ENCODE measurements at regions not wholly inside any gene's neighbourhood (a gene's known extent, or its start where the extent isn't known, plus 50 kb on each side); places are given as distances from the start of the nearest gene placed in this dataset.
A peak's percentile ranks its signal among the peaks of the same experiment; 100 is the strongest.

DNA sequence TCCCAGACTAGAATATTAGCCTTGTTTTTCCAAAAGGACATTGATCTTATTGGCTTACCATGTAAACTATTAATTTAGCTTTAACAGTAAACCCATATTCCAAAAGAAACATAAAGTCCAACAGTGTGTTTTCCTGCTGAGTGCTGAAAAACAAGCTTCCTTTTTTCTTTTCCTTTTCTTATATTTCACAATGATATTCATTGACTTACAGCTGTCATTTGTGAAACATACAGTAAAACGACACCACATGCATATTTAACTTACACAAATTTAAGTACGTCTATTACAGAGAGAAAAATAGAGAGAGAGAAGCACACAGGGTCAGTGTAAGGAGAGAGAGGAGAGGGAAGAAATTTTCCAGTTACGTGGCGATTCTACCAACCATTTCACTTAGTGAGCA lies 543.9 kb upstream of the JARID2 start:
- TF ChIP-seq, protein P1, sequence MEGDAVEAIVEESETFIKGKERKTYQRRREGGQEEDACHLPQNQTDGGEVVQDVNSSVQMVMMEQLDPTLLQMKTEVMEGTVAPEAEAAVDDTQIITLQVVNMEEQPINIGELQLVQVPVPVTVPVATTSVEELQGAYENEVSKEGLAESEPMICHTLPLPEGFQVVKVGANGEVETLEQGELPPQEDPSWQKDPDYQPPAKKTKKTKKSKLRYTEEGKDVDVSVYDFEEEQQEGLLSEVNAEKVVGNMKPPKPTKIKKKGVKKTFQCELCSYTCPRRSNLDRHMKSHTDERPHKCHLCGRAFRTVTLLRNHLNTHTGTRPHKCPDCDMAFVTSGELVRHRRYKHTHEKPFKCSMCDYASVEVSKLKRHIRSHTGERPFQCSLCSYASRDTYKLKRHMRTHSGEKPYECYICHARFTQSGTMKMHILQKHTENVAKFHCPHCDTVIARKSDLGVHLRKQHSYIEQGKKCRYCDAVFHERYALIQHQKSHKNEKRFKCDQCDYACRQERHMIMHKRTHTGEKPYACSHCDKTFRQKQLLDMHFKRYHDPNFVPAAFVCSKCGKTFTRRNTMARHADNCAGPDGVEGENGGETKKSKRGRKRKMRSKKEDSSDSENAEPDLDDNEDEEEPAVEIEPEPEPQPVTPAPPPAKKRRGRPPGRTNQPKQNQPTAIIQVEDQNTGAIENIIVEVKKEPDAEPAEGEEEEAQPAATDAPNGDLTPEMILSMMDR (IDR thresholded peaks at IDR 0.05) = no peak
- 87 to 90% methylated on average over 4 of the region's 4 CpGs for WGBS, 2 donors

DNA sequence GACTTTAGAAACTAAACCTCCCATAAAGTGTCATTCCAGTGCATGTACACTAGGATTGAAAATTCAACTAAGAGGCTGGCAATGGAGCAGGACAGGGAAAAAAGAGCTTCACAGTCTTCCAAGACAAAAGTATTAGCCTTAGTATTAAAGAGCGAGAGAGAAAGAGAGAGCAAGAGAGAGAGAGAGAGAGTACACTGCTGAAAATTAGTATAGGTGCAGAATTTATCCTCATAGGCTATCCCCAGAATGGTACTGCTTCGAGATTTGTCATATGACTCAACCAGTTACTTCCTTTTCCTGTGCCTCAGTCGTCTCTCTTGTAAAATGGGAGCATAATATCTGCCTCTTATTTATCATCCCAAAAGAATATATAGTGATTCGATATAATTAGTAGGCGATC lies 543.2 kb upstream of the JARID2 start:
- TF ChIP-seq, protein P1 (IDR thresholded peaks at IDR 0.05) = no peak
- H3K27me3 ChIP-seq = no peaks in the 10 kb centered on the region
- ATAC-seq (no peak), DNase-seq (no peak)
- H3K4me1 ChIP-seq = peaks cover 4 to 42% (median 22%) of the 10 kb centered on the region in 9 donors
- no peak overlapping the region for H3K27ac ChIP-seq
- intact Hi-C loops (cut with DNase I) = loop anchor here in 2 of 10 donors (10.0 kb wide), 3 partner anchors 168 to 772 kb away; no protein-coding TSS in a partner anchor
- 89 to 99% methylated on average over 5 of the region's 5 CpGs for WGBS, 2 donors
- no peaks in the 10 kb centered on the region for H3K36me3 ChIP-seq
- H3K4me3 ChIP-seq = no peak overlapping the region
- H3K9me3 ChIP-seq = peaks cover 0 to 9% (median 0%) of the 10 kb centered on the region in 11 donors

More for the DNA sequence above, 543.9 kb upstream of the JARID2 start:
- DNase-seq (no peak), ATAC-seq (no peak)
- H3K9me3 ChIP-seq = peaks cover 0 to 9% (median 0%) of the 10 kb centered on the region in 11 donors
- H3K4me1 ChIP-seq = peaks cover 4 to 35% (median 15%) of the 10 kb centered on the region in 9 donors
- H3K27ac ChIP-seq = peak overlapping the region in 1 of 10 donors; percentile 51
- H3K27me3 ChIP-seq = no peaks in the 10 kb centered on the region
- intact Hi-C loops (cut with DNase I) = loop anchor here in 2 of 10 donors (10.0 kb wide), 3 partner anchors 167 to 773 kb away; no protein-coding TSS in a partner anchor
- no peak overlapping the region for H3K4me3 ChIP-seq
- no peaks in the 10 kb centered on the region for H3K36me3 ChIP-seq

DNA sequence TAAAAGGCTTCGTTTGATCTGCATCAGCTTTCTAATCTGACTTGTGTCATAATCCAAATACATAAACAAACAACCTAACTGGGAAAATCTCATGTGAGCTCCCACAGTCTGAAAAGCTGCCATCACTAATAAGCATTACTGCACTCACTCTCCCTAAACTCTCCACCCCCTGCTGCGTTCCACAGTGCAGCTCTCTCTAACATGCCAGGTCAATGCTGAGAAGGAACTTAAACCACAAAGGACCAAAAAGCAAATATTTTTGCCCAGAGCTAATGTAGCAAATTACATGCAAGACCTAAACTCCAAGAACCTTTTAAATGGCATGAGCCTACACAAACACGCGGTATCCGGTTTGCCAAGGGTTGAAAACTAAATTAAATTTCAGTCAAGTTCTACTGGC lies 542.3 kb upstream of the JARID2 start:
- H3K27ac ChIP-seq = no peak overlapping the region
- H3K27me3 ChIP-seq = no peaks in the 10 kb centered on the region
- no peak for ATAC-seq
- TF ChIP-seq, protein P1 (IDR thresholded peaks at IDR 0.05) = no peak
- H3K36me3 ChIP-seq = no peaks in the 10 kb centered on the region
- intact Hi-C loops (cut with DNase I) = loop anchor here in 2 of 10 donors (10.0 kb wide), 3 partner anchors 169 to 771 kb away; no protein-coding TSS in a partner anchor
- peaks cover 4 to 47% (median 24%) of the 10 kb centered on the region in 9 donors for H3K4me1 ChIP-seq
- peaks cover 0 to 9% (median 0%) of the 10 kb centered on the region in 11 donors for H3K9me3 ChIP-seq
- no peak for DNase-seq
- WGBS, 2 donors = 91% methylated on average over 5 of the region's 5 CpGs
- no peak overlapping the region for H3K4me3 ChIP-seq

DNA sequence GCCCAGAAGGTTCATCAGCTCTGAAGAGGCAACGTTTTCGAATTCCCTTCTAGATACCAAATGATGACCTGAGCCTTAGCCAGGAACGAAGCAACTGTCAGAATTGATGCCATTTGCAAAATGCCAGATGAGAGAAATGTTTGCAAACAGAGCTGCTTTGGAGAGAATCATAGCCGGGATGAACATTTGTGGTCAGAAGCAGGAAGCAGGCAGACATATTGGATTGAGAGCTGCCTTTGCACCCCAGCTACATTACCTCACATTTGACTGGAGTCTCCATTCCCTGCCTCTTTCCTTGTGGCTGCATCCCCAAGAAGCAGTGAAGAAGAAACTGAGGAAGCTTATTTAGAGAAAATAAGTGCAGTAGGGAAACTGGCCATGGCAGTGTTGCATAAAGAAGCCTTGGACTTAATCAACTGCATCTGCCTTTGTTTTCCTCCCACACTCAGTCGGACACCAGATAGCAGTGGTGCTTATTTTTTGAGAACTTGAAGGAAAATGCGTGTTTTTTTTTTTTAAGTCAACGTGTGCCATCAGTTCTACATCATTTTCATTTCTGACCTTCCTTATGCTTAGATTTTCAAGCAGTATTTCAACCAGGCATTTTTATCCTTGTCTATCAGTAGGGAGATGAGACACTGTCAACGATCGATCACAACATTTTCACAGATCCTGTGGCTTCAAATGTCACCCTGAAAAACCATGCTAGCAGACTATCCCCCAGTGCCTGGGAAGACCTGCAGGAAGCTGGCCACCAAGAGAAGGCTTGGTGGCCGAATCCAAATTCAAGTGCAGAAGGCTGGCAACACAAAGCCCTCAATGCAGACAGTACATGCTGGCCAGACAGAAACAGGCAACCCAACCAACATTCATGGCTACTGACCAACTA lies 541.2 kb upstream of the JARID2 start:
- 90% methylated on average over 10 of the region's 10 CpGs for WGBS, 2 donors
- intact Hi-C loops (cut with DNase I) = loop anchor here in 3 of 10 donors (5.0 to 10.0 kb wide), 6 partner anchors 67 to 770 kb away; partner anchors contain the start of gene JARID2 (in 2 of the 3)

More for the DNA sequence above, 541.2 kb upstream of the JARID2 start:
- H3K27me3 ChIP-seq = no peaks in the 10 kb centered on the region
- H3K27ac ChIP-seq = peak overlapping the region in 8 of 10 donors; percentile 24 to 90 (median 78)
- ATAC-seq = no peak
- H3K4me1 ChIP-seq = peaks cover 4 to 47% (median 24%) of the 10 kb centered on the region in 9 donors
- peaks cover 0 to 8% (median 0%) of the 10 kb centered on the region in 11 donors for H3K9me3 ChIP-seq
- TF ChIP-seq, protein P1 (IDR thresholded peaks at IDR 0.05) = no peak
- DNase-seq = no peak
- no peaks in the 10 kb centered on the region for H3K36me3 ChIP-seq
- H3K4me3 ChIP-seq = no peak overlapping the region
